SK-N-SH (cell line): ENCODE measurements at regions not wholly inside any gene's neighbourhood (a gene's known extent, or its start where the extent isn't known, plus 50 kb on each side); places are given as distances from the start of the nearest gene placed in this dataset.

Experiments used
- CTCF ChIA-PET: fragments of 300-600, 350-600 bp; formaldehyde crosslinking; extraction: SDS; loops from one replicate; lab custom pipeline; 2021; lab: Yijun Ruan, JAX
- POLR2A ChIA-PET: fragments of 350-600 bp; sonication (Branson Sonifier 250); formaldehyde crosslinking; extraction: SDS; loops from one replicate; lab custom pipeline; 2020; ENCODE audit warnings: antibody characterized with exemption, inconsistent platforms; lab: Yijun Ruan, JAX
- DNase-seq: peaks from one replicate; pipeline ENCODE4 v3.0.0; 2012
- H2AFZ ChIP-seq: fragments of 200-600 bp; sonication (generic); 2 replicates; pipeline ENCODE4 v1.8.1; 2016; ENCODE audit warnings: antibody characterized with exemption, mild to moderate bottlenecking, low read depth
- H3F3A ChIP-seq: fragments of 200-600 bp; sonication (generic); replicated peaks from 2 replicates; pipeline ENCODE3; 2016; ENCODE audit warnings: antibody characterized with exemption, mild to moderate bottlenecking; ENCODE audit not compliant: insufficient read depth
- H3K27ac ChIP-seq, 2 experiments: fragments of 200-500 bp in 1 of 2; fragments of 200-600 bp in 1 of 2; sonication (Bioruptor generic) in 1 of 2; sonication (generic), shearing (Covaris generic) in 1 of 2; 2 replicates each; pipeline versions ENCODE4 v1.5.1 to v1.6.1; 2014 to 2016; ENCODE audit warnings: low read depth in 2 of 2, inconsistent platforms in 1 of 2, low read length in 1 of 2, mild to moderate bottlenecking in 1 of 2, mixed read lengths in 1 of 2
- H3K27me3 ChIP-seq: fragments of 200-600 bp; sonication (generic), shearing (Covaris generic); 2 replicates; pipeline ENCODE4 v1.6.1; 2016; ENCODE audit warnings: mixed run types; ENCODE audit not compliant: insufficient read depth
- H3K36me3 ChIP-seq, 2 experiments: fragments of 200-500 bp in 1 of 2; fragments of 200-600 bp in 1 of 2; sonication (Bioruptor generic) in 1 of 2; sonication (generic) in 1 of 2; replicated peaks in 1 of 2; 2 replicates each; pipeline versions ENCODE3 to v1.5.1; 2014 to 2016; ENCODE audit warnings: low read length in 1 of 2, mild to moderate bottlenecking in 1 of 2; ENCODE audit not compliant: insufficient read depth in 2 of 2, control insufficient read depth in 1 of 2
- H3K4me1 ChIP-seq, 2 experiments: fragments of 200-500 bp in 1 of 2; fragments of 200-600 bp in 1 of 2; sonication (Bioruptor generic) in 1 of 2; sonication (generic), shearing (Covaris generic) in 1 of 2; 2 replicates each; pipeline versions ENCODE4 v1.5.1 to v1.6.1; 2014 to 2016; ENCODE audit warnings: low read depth in 1 of 2, low read length in 1 of 2, mixed run types in 1 of 2; ENCODE audit not compliant: insufficient read depth in 2 of 2, control insufficient read depth in 1 of 2
- H3K4me2 ChIP-seq: fragments of 200-600 bp; sonication (generic), shearing (Covaris generic); 2 replicates; pipeline ENCODE4 v1.6.1; 2017; ENCODE audit warnings: mixed run types
- H3K4me3 ChIP-seq, 2 experiments: fragments of 200-500 bp in 1 of 2; fragments of 200-600 bp in 1 of 2; sonication (Bioruptor generic) in 1 of 2; sonication (generic), shearing (Covaris generic) in 1 of 2; 2 replicates each; pipeline versions ENCODE4 v1.5.1 to v1.8.1; 2014 to 2016; ENCODE audit warnings: low read depth in 2 of 2, inconsistent platforms in 1 of 2, low read length in 1 of 2, mild to moderate bottlenecking in 1 of 2, mixed read lengths in 1 of 2, moderate library complexity in 1 of 2
- H3K79me2 ChIP-seq: fragments of 200-600 bp; sonication (generic); 2 replicates; pipeline ENCODE4 v1.8.1; 2017; ENCODE audit warnings: mild to moderate bottlenecking; ENCODE audit not compliant: insufficient read depth
- H3K9ac ChIP-seq: fragments of 200-600 bp; sonication (generic); 2 replicates; pipeline ENCODE4 v1.6.1; 2017; ENCODE audit warnings: mixed run types
- H3K9me2 ChIP-seq: fragments of 200-600 bp; sonication (generic); 2 replicates; pipeline ENCODE4 v1.6.1; 2017; ENCODE audit warnings: mixed run types
- H3K9me3 ChIP-seq: fragments of 200-600 bp; sonication (generic); 2 replicates; pipeline ENCODE4 v1.6.1; 2017; ENCODE audit warnings: mixed run types, mild to moderate bottlenecking, moderate library complexity
- H4K20me1 ChIP-seq: fragments of 200-600 bp; sonication (generic); 2 replicates; pipeline ENCODE4 v1.6.1; 2017; ENCODE audit warnings: mild to moderate bottlenecking, mixed run types; ENCODE audit not compliant: insufficient read depth
- CHD2 ChIP-seq: fragments of 150-350 bp; IDR thresholded peaks from 2 replicates; pipeline ENCODE4 v1.6.1; 2018; ENCODE audit warnings: low read length; ENCODE audit not compliant: partially characterized antibody
- ELF1 ChIP-seq: IDR thresholded peaks from 2 replicates; pipeline ENCODE4 v1.4.0; 2012
- EP300 ChIP-seq, 2 experiments: IDR thresholded peaks; 2 replicates each; pipeline versions ENCODE4 v1.4.0 to v1.6.1; 2012; ENCODE audit warnings: borderline replicate concordance in 1 of 2, low read depth in 1 of 2, low read length in 1 of 2
- EZH2phosphoT487 ChIP-seq: fragments of 200-600 bp; sonication (generic); IDR thresholded peaks from 2 replicates; pipeline ENCODE4 v1.6.1; 2017; ENCODE audit warnings: low read depth, mixed run types, mild to moderate bottlenecking, antibody characterized with exemption, moderate library complexity, borderline replicate concordance
- FOXJ3 ChIP-seq: sonication (generic); formaldehyde crosslinking; IDR thresholded peaks from 2 replicates; pipeline ENCODE4 v1.5.1; 2020; ENCODE audit warnings: mild to moderate bottlenecking, missing genetic modification reagents
- GABPA ChIP-seq: IDR thresholded peaks from 2 replicates; pipeline ENCODE4 v1.4.0; 2012; ENCODE audit warnings: low read depth, mild to moderate bottlenecking
- IRF3 ChIP-seq: fragments of 150-350 bp; IDR thresholded peaks from 2 replicates; pipeline ENCODE4 v1.6.1; 2016; ENCODE audit warnings: mild to moderate bottlenecking, low read depth, low read length
- MAX ChIP-seq: IDR thresholded peaks from 2 replicates; pipeline ENCODE4 v1.4.0; 2012; ENCODE audit warnings: low read depth
- NRF1 ChIP-seq: IDR thresholded peaks from 2 replicates; pipeline ENCODE4 v1.6.1; 2012; ENCODE audit warnings: low read depth, mild to moderate bottlenecking, low read length
- PBX3 ChIP-seq: IDR thresholded peaks from 2 replicates; pipeline ENCODE4; 2012
- POLR2AphosphoS5 ChIP-seq: IDR thresholded peaks from 2 replicates; pipeline ENCODE4 v1.6.1; 2012; ENCODE audit warnings: low read depth, low read length
- RCOR1 ChIP-seq: fragments of 150-350 bp; IDR thresholded peaks from 2 replicates; pipeline ENCODE4 v1.6.1; 2017; ENCODE audit warnings: antibody characterized with exemption, low read length
- RXRA ChIP-seq: IDR thresholded peaks from 2 replicates; pipeline ENCODE4 v1.4.0; 2012; ENCODE audit warnings: low read depth, mild to moderate bottlenecking, borderline replicate concordance
- SIN3A ChIP-seq: IDR thresholded peaks from 2 replicates; pipeline ENCODE4 v1.6.1; 2012; ENCODE audit warnings: low read depth, mild to moderate bottlenecking, low read length, moderate library complexity, borderline replicate concordance
- USF2 ChIP-seq: fragments of 150-350 bp; IDR thresholded peaks from 2 replicates; pipeline ENCODE4 v1.6.1; 2017; ENCODE audit warnings: antibody characterized with exemption, low read length, low read depth, borderline replicate concordance
- YY1 ChIP-seq: IDR thresholded peaks from 2 replicates; pipeline ENCODE4 v1.4.0; 2012; ENCODE audit warnings: low read depth, mild to moderate bottlenecking
- WGBS: methylation state at CpG from one replicate; pipeline ENCODE4 v1.1.6; 2017; ENCODE audit warnings: low lambda C conversion rate; 5-methylcytosine and 5-hydroxymethylcytosine counted together

- Histone ChIP-seq H2AFZ (no peak overlapping the region), H4K20me1 (no peaks in the 10 kb centered on the region), H3K36me3 (no peaks in the 10 kb centered on the region), H3K9me2 (no peaks in the 10 kb centered on the region), H3K9me3 (no peaks in the 10 kb centered on the region), H3K27me3 (no peaks in the 10 kb centered on the region), H3K4me3 (no peak overlapping the region), H3K4me1 (peaks cover 0 to 3% of the 10 kb centered on the region in 2 experiments; a peak in 1 of 4 replicates), H3K4me2 (no peak overlapping the region), H3F3A (peaks cover 12% of the 10 kb centered on the region), H3K79me2 (no peaks in the 10 kb centered on the region), H3K9ac (no peak overlapping the region), H3K27ac (no peak overlapping the region)
- 94% methylated on average over 5 of the region's 5 CpGs for WGBS
- no peak for DNase-seq
- CTCF ChIA-PET, result no interaction called here
- POLR2A ChIA-PET, result no interaction called here
- TF ChIP-seq ELF1 (no peak), SIN3A (no peak), EP300 (IDR thresholded peaks at IDR 0.05; ENCODE audit: borderline replicate concordance in 1 of 2, low read depth in 1 of 2, low read length in 1 of 2) (no peak), RXRA (no peak), YY1 (no peak), RCOR1 (no peak), FOXJ3 (no peak), MAX (no peak), IRF3 (no peak), CHD2 (no peak), POLR2AphosphoS5 (no peak), PBX3 (no peak), GABPA (no peak), NRF1 (no peak), USF2 (no peak), EZH2phosphoT487 (no peak)
These were observed 125.2 kb upstream of the MKLN1 start for GRCh38 chr7:131202451-131202850.
